ENCODE measurements at regions not wholly inside any gene's neighbourhood (a gene's known extent, or its start where the extent isn't known, plus 50 kb on each side); places are given as distances from the start of the nearest gene placed in this dataset.

DNA sequence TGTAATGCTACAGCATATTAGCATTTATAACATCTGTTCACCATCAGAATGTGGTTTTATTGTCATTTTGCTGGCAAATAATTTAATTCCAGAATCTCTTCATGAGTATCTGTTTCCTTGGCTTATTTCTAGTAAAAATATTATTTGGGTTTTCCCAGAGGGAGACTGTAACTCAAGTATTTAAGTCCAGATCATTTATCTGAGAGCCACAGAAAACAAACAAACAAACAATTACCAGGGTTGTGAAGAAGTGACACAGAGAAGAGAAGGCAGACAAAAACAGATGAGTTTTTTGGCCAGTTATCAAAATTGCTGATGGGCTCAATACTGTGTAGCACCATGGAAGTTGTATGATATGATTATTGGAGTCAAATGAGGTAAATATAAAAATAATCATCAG, 515.1 kb downstream of the TECRL start:
- ATAC-seq (no peak), DNase-seq (no peak)
- H3K9me3 ChIP-seq: no peaks in the 10 kb centered on the region
- no peak overlapping the region for H3K4me3 ChIP-seq
- H3K27me3 ChIP-seq (ENCODE audit: low read depth): no peaks in the 10 kb centered on the region
- H3K36me3 ChIP-seq: no peaks in the 10 kb centered on the region
- intact Hi-C loops (cut with DNase I): no loop called here
- TF ChIP-seq, protein P1, sequence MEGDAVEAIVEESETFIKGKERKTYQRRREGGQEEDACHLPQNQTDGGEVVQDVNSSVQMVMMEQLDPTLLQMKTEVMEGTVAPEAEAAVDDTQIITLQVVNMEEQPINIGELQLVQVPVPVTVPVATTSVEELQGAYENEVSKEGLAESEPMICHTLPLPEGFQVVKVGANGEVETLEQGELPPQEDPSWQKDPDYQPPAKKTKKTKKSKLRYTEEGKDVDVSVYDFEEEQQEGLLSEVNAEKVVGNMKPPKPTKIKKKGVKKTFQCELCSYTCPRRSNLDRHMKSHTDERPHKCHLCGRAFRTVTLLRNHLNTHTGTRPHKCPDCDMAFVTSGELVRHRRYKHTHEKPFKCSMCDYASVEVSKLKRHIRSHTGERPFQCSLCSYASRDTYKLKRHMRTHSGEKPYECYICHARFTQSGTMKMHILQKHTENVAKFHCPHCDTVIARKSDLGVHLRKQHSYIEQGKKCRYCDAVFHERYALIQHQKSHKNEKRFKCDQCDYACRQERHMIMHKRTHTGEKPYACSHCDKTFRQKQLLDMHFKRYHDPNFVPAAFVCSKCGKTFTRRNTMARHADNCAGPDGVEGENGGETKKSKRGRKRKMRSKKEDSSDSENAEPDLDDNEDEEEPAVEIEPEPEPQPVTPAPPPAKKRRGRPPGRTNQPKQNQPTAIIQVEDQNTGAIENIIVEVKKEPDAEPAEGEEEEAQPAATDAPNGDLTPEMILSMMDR (IDR thresholded peaks at IDR 0.05): no peak
- H3K27ac ChIP-seq: no peak overlapping the region
- no peaks in the 10 kb centered on the region for H3K4me1 ChIP-seq

GRCh38 chr4:63869370-63869769, 539.9 kb downstream of the TECRL start:
- H3K27ac ChIP-seq: no peak overlapping the region
- TF ChIP-seq, protein P1 (IDR thresholded peaks at IDR 0.05): no peak
- ATAC-seq (no peak), DNase-seq (no peak)
- H3K27me3 ChIP-seq (ENCODE audit: low read depth): no peaks in the 10 kb centered on the region
- no peaks in the 10 kb centered on the region for H3K9me3 ChIP-seq
- intact Hi-C loops (cut with DNase I): no loop called here
- H3K4me1 ChIP-seq: no peaks in the 10 kb centered on the region
- H3K36me3 ChIP-seq: no peaks in the 10 kb centered on the region
- no peak overlapping the region for H3K4me3 ChIP-seq

DNA sequence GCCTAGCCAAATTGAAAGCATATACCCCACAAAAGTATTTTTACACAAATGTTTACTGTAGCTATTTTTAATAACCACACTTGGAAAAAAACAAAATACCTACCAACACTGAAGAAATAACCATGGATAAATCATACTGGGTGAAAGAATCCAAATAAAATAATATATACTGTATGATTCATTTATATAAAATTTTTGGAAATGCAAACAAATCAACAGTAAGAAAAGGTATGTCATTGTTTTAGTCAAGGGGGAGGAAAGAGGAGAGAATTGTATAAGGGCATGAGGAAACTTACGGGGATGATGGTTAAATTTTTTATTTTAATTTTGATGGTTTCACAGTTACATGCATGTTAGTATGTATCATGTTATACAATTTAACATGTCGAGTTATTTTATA, 557.8 kb downstream of the TECRL start:
- H3K4me1 ChIP-seq: no peaks in the 10 kb centered on the region
- ATAC-seq: no peak
- no peaks in the 10 kb centered on the region for H3K36me3 ChIP-seq
- TF ChIP-seq, protein P1 (IDR thresholded peaks at IDR 0.05): no peak
- H3K4me3 ChIP-seq: no peak overlapping the region
- H3K27me3 ChIP-seq (ENCODE audit: low read depth): no peaks in the 10 kb centered on the region
- DNase-seq: no peak
- no peaks in the 10 kb centered on the region for H3K9me3 ChIP-seq
- intact Hi-C loops (cut with DNase I): no loop called here
- no peak overlapping the region for H3K27ac ChIP-seq

DNA sequence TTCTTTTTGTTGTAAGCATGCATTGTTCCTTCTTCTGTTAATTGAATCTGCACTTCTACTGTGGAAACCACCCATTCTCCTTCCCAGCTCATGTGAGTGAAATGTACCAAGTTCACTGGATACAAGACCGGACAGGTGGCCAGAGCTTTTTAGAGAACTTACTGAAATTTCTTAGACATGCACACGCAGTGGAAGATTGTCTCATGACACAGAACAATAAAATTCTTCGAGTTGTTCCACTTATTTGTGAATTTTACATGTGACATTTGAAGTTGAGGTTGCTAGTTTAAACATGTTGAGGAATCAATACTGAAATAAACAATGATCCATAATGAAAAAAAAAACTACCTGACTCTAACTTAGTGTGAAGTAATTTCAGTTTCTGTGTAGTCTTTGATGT, 568.0 kb downstream of the TECRL start:
- Histone ChIP-seq H3K4me3 (no peak overlapping the region), H3K36me3 (no peaks in the 10 kb centered on the region), H3K4me1 (no peaks in the 10 kb centered on the region), H3K27me3 (ENCODE audit: low read depth) (no peaks in the 10 kb centered on the region), H3K27ac (no peak overlapping the region), H3K9me3 (no peaks in the 10 kb centered on the region)
- DNase-seq (no peak), ATAC-seq (no peak)
- TF ChIP-seq, protein P1 (IDR thresholded peaks at IDR 0.05): no peak
- intact Hi-C loops (cut with DNase I): no loop called here

DNA sequence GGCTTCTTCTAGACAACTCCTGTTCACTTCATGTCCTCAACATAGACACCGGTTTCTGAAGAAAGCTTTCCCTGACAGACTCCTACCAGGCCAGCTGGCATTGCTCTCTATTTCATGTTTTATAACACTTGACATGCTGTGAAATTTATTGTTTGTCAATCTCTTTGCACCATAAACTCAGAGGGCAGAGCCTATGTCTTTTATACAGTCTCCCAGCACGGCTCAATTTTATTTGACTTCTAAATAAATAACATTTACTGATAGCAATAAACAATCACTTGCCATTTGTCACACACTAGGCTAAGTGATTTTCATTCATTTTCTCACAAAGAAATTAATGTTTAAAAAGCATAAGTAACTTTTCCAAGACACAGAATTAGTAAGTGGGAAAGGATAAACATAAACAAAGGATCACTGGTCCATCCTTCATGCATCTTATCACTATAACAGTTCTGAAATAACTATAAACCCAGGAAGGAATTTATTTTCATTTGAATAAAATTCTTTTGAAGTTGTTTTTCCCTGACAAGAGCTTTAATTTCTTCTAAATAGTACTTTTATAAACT, 577.6 kb downstream of the TECRL start:
- DNase-seq (no peak), ATAC-seq (no peak)
- TF ChIP-seq, protein P1 (IDR thresholded peaks at IDR 0.05): no peak
- no peaks in the 10 kb centered on the region for H3K36me3 ChIP-seq
- no peaks in the 10 kb centered on the region for H3K4me1 ChIP-seq
- no peaks in the 10 kb centered on the region for H3K27me3 ChIP-seq (ENCODE audit: low read depth)
- intact Hi-C loops (cut with DNase I): no loop called here
- no peaks in the 10 kb centered on the region for H3K9me3 ChIP-seq
- H3K27ac ChIP-seq: no peak overlapping the region
- no peak overlapping the region for H3K4me3 ChIP-seq

Data from lower lobe of right lung (tissue), 2 donors.